Esophagus squamous epithelium (tissue), 5 donors: ENCODE measurements at regions not wholly inside any gene's neighbourhood (a gene's known extent, or its start where the extent isn't known, plus 50 kb on each side); places are given as distances from the start of the nearest gene placed in this dataset.

Experiments used
- DNase-seq: peaks from one replicate; lab custom pipeline; 2025; lab: John Stamatoyannopoulos, UW
- H3K27ac ChIP-seq, 4 donors: fragments of 200-600 bp; sonication (generic); one replicate each; pipeline ENCODE4 v1.5.1; 2016 to 2019; ENCODE audit warnings: mild to moderate bottlenecking in 1 of 4
- H3K27me3 ChIP-seq, 4 donors: fragments of 200-600 bp; sonication (generic); 1 replicate in 3 of 4; 2 replicates in 1 of 4; pipeline versions ENCODE4 v1.5.1 to v1.6.0; 2017 to 2021; ENCODE audit warnings: antibody characterized with exemption in 1 of 4
- H3K36me3 ChIP-seq, 3 donors: fragments of 200-600 bp; sonication (generic); one replicate each; pipeline ENCODE4 v1.5.1; 2016 to 2019
- H3K4me1 ChIP-seq, 3 donors: fragments of 200-600 bp; sonication (generic); one replicate each; pipeline ENCODE4 v1.5.1; 2017 to 2019
- H3K4me3 ChIP-seq, 4 donors: fragments of 200-600 bp; sonication (generic); 1 replicate in 3 of 4; 2 replicates in 1 of 4; pipeline ENCODE4 v1.5.1; 2016 to 2019; ENCODE audit warnings: mild to moderate bottlenecking in 2 of 4, moderate library complexity in 1 of 4
- H3K9me3 ChIP-seq, 3 donors: fragments of 200-600 bp; sonication (generic); one replicate each; pipeline ENCODE4 v1.5.1; 2016 to 2019
- POLR2A ChIP-seq, 4 donors: fragments of 450-650 bp; IDR thresholded peaks; one replicate each; pipeline ENCODE4 v1.6.1; 2017; ENCODE audit warnings: antibody characterized with exemption in 4 of 4, mild to moderate bottlenecking in 4 of 4, moderate library complexity in 3 of 4
- WGBS, 2 donors: methylation state at CpG; one replicate each; pipeline ENCODE4 v1.1.5; 2018; 5-methylcytosine and 5-hydroxymethylcytosine counted together
- intact Hi-C: fragments of 100-400 bp; cut with DNase I; formaldehyde crosslinking; loops from one replicate; pipeline ENCODE4 v1.15.0; 2022
- TF ChIP-seq, protein P1 (sequence below), 6 experiments: fragments of 450-650 bp in 4 of 6; fragments of 200-600 bp in 2 of 6; sonication (generic) in 2 of 6; IDR thresholded peaks; one replicate each; pipeline ENCODE4 v1.5.1; 2016 to 2019; ENCODE audit warnings: antibody characterized with exemption in 6 of 6, mild to moderate bottlenecking in 4 of 6, moderate library complexity in 4 of 6
- donor health status: DM: yes; HTN: yes; CAD: no.

DNA sequence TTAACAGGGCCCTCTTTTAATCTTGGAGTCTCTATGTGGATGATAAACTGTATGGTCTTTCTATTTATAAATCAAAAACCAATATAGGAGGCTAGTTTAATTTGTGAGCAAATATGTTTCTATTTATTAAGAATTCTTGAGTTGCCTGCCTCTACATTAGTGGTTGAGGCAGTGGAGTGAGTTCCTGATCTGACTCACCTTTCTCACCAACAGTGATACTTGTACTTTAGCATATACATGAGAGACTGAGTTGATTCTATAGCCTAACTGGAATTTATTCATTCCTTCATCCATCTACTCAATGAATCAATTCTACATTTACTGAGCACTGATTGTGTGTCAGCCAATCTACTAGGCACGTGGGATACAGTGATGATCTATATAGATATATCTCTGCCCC lies 126.9 kb downstream of the TRMT11 start:
- Histone ChIP-seq H3K4me3 (no peak overlapping the region), H3K4me1 (no peaks in the 10 kb centered on the region), H3K27me3 (no peaks in the 10 kb centered on the region), H3K9me3 (no peaks in the 10 kb centered on the region), H3K27ac (no peak overlapping the region), H3K36me3 (no peaks in the 10 kb centered on the region)
- TF ChIP-seq POLR2A (IDR thresholded peaks at IDR 0.05), result no peak
- TF ChIP-seq, protein P1, sequence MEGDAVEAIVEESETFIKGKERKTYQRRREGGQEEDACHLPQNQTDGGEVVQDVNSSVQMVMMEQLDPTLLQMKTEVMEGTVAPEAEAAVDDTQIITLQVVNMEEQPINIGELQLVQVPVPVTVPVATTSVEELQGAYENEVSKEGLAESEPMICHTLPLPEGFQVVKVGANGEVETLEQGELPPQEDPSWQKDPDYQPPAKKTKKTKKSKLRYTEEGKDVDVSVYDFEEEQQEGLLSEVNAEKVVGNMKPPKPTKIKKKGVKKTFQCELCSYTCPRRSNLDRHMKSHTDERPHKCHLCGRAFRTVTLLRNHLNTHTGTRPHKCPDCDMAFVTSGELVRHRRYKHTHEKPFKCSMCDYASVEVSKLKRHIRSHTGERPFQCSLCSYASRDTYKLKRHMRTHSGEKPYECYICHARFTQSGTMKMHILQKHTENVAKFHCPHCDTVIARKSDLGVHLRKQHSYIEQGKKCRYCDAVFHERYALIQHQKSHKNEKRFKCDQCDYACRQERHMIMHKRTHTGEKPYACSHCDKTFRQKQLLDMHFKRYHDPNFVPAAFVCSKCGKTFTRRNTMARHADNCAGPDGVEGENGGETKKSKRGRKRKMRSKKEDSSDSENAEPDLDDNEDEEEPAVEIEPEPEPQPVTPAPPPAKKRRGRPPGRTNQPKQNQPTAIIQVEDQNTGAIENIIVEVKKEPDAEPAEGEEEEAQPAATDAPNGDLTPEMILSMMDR (IDR thresholded peaks at IDR 0.05), result no peak
- WGBS, 2 donors, result 87 to 93% methylated on average over 1 of the region's 1 CpG
- intact Hi-C loops, result no loop called here
- no peak for DNase-seq

DNA sequence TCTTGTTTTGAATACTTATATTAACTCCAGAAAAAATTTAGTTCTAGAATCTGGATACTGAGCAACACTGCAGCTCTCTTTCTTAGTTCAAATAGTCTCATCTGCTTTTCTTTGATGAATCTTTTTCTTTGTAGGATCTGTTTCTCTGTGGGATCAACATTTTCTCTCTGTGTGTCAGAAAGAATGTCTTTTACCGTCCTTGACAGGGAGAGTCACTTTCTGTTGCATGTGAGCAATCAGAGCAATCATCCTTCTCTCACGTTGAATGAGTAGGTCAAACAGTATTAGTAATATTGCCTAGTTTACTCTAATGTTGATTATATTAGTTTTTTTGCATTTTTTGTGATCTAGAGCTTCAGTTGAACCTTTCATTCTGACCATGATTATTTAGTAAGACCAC lies 130.9 kb downstream of the TRMT11 start:
- H3K27ac ChIP-seq, result no peak overlapping the region
- H3K4me3 ChIP-seq, result no peak overlapping the region
- 69 to 85% methylated on average over 2 of the region's 2 CpGs for WGBS, 2 donors
- H3K4me1 ChIP-seq, result no peaks in the 10 kb centered on the region
- no peaks in the 10 kb centered on the region for H3K36me3 ChIP-seq
- no peak for TF ChIP-seq POLR2A (IDR thresholded peaks at IDR 0.05)
- TF ChIP-seq, protein P1 (IDR thresholded peaks at IDR 0.05), result no peak
- no peak for DNase-seq
- intact Hi-C loops, result no loop called here
- H3K27me3 ChIP-seq, result no peaks in the 10 kb centered on the region
- no peaks in the 10 kb centered on the region for H3K9me3 ChIP-seq

DNA sequence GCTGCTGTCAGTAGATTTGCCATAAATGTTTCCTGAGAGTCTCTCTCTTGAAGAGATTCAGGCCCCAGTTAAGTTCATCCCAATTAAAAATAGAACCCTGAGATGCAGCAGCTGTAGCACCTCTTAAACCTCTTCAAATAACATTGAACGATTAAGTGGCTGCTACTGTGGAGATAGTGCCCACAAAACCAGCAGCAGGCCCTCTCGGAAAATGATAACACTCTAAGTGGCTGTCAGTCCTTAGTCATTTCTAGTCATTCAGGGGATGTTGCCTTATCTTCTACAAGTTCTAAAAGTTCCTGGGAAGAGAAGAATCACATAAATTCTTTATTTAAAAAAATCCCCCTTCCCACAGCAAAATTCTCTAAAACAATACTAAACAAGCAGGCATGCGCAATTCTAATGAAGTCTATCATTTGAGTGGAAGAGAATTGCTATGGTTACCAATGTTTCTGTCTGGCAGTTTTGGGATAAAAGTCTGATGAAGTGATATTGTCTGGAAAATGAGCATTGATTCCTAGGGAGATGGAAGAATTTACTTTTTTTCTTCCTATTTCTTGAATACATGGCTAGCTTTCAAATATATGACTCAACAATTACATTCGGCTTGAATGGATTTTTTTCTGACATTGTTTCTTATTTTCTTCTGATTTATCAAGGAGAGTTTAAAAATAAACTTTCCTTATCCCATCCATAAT lies 131.9 kb downstream of the TRMT11 start:
- 57 to 63% methylated on average over 4 of the region's 4 CpGs for WGBS, 2 donors
- no peaks in the 10 kb centered on the region for H3K9me3 ChIP-seq
- no peaks in the 10 kb centered on the region for H3K27me3 ChIP-seq
- H3K36me3 ChIP-seq, result no peaks in the 10 kb centered on the region
- no peak for DNase-seq
- H3K4me1 ChIP-seq, result no peaks in the 10 kb centered on the region
- H3K4me3 ChIP-seq, result no peak overlapping the region
- TF ChIP-seq POLR2A (IDR thresholded peaks at IDR 0.05), result no peak
- TF ChIP-seq, protein P1 (IDR thresholded peaks at IDR 0.05), result no peak
- H3K27ac ChIP-seq, result no peak overlapping the region
- intact Hi-C loops, result no loop called here

DNA sequence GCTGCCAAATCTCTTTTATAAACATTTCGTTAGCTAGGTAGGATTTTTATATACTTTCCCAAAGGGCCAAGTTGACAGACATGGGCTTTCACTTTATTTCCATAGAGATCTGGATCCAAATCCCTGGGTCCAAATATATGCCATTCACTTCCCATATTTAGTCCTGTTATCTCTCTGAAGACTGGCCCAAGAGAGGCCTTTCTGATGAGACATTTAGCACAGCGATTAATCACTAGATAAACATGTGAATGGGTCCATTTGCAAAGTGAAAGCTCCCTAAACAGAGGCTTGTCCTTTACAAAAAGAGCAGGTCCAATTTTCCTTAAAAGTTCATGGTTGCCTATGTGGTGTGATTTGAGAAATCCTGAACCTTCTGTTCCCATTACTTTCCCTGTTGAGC lies 132.6 kb downstream of the TRMT11 start:
- DNase-seq, result no peak
- 64 to 79% methylated on average over 2 of the region's 2 CpGs for WGBS, 2 donors
- intact Hi-C loops, result no loop called here

DNA sequence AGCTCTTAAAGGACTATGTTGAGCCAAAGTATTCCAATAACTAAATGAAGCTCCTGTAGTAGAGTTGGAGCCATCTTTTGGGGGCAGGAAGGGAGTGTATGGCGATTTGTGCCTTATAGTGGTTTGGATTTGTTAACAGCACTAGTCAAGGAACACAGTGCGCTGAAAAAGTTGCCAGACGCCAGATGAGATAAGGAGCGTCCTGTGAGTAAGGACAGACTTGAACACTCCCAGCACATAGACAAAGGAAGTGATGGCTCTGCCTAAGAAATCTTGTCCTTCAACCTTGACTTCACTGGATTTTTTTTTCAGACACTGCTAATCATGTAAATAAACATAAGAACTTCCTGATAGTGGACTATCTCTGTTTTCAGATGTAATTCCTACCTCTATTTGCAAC lies 136.9 kb downstream of the TRMT11 start:
- 82 to 91% methylated on average over 4 of the region's 4 CpGs for WGBS, 2 donors
- H3K27me3 ChIP-seq, result no peaks in the 10 kb centered on the region
- intact Hi-C loops, result no loop called here
- no peaks in the 10 kb centered on the region for H3K4me1 ChIP-seq
- no peaks in the 10 kb centered on the region for H3K9me3 ChIP-seq
- no peaks in the 10 kb centered on the region for H3K36me3 ChIP-seq
- no peak overlapping the region for H3K4me3 ChIP-seq
- TF ChIP-seq, protein P1 (IDR thresholded peaks at IDR 0.05), result no peak
- no peak for TF ChIP-seq POLR2A (IDR thresholded peaks at IDR 0.05)
- no peak overlapping the region for H3K27ac ChIP-seq
- DNase-seq, result no peak

More for the DNA sequence above, 132.6 kb downstream of the TRMT11 start:
- H3K27me3 ChIP-seq, result no peaks in the 10 kb centered on the region
- H3K4me1 ChIP-seq, result no peaks in the 10 kb centered on the region
- peak overlapping the region in 1 of 4 donors; percentile 3 for H3K27ac ChIP-seq
- no peaks in the 10 kb centered on the region for H3K9me3 ChIP-seq
- no peaks in the 10 kb centered on the region for H3K36me3 ChIP-seq
- no peak overlapping the region for H3K4me3 ChIP-seq
- no peak for TF ChIP-seq POLR2A (IDR thresholded peaks at IDR 0.05)
